Non-pigmented ciliary epithelial cell (primary cell): ENCODE measurements at regions not wholly inside any gene's neighbourhood (a gene's known extent, or its start where the extent isn't known, plus 50 kb on each side); places are given as distances from the start of the nearest gene placed in this dataset.

Source experiments
- DNase-seq: peaks from one replicate; pipeline ENCODE4 v3.0.0-alpha.2; 2010; ENCODE audit warnings: low read depth

GRCh38 chr1:191585095-191585494 lies 573.2 kb upstream of the RGS18 start:
- DNase-seq, result no peak

- no peak for DNase-seq
Measured at GRCh38 chr1:191588905-191589304, 569.4 kb upstream of the RGS18 start.

GRCh38 chr1:191589536-191589935 lies 568.7 kb upstream of the RGS18 start:
- DNase-seq, result no peak

GRCh38 chr1:191590578-191590977 lies 567.7 kb upstream of the RGS18 start:
- no peak for DNase-seq

- DNase-seq, result no peak
Measured at GRCh38 chr1:191592039-191592438, 566.2 kb upstream of the RGS18 start.

GRCh38 chr1:191592907-191593306 lies 565.4 kb upstream of the RGS18 start:
- no peak for DNase-seq

GRCh38 chr1:191595170-191595569 lies 563.1 kb upstream of the RGS18 start:
- DNase-seq, result no peak

- DNase-seq, result no peak
Measured at GRCh38 chr1:191608367-191608766, 549.9 kb upstream of the RGS18 start.

GRCh38 chr1:191609305-191609704 lies 549.0 kb upstream of the RGS18 start:
- DNase-seq, result no peak

- DNase-seq, result no peak
Measured at GRCh38 chr1:191615101-191615821, 543.0 kb upstream of the RGS18 start.

- no peak for DNase-seq
Measured at GRCh38 chr1:191618181-191618580, 540.1 kb upstream of the RGS18 start.

- DNase-seq, result no peak
Measured at GRCh38 chr1:191620883-191621282, 537.4 kb upstream of the RGS18 start.

GRCh38 chr1:191624044-191624443 lies 534.2 kb upstream of the RGS18 start:
- no peak for DNase-seq

GRCh38 chr1:191629836-191630235 lies 528.4 kb upstream of the RGS18 start:
- no peak for DNase-seq

GRCh38 chr1:191634801-191635508 lies 523.3 kb upstream of the RGS18 start:
- DNase-seq, result no peak

GRCh38 chr1:191636345-191636744 lies 521.9 kb upstream of the RGS18 start:
- DNase-seq, result no peak

- no peak for DNase-seq
Measured at GRCh38 chr1:191641420-191642260, 516.6 kb upstream of the RGS18 start.

- DNase-seq, result no peak
Measured at GRCh38 chr1:191643060-191643459, 515.2 kb upstream of the RGS18 start.

- no peak for DNase-seq
Measured at GRCh38 chr1:191648939-191649338, 509.3 kb upstream of the RGS18 start.

- DNase-seq, result no peak
Measured at GRCh38 chr1:191662051-191662450, 496.2 kb upstream of the RGS18 start.

- no peak for DNase-seq
Measured at GRCh38 chr1:191662746-191663145, 495.5 kb upstream of the RGS18 start.

- DNase-seq, result no peak
Measured at GRCh38 chr1:191668525-191668924, 489.7 kb upstream of the RGS18 start.

GRCh38 chr1:191669629-191670028 lies 488.6 kb upstream of the RGS18 start:
- peak; percentile 5 for DNase-seq
